ENCODE measurements at regions not wholly inside any gene's neighbourhood (a gene's known extent, or its start where the extent isn't known, plus 50 kb on each side); places are given as distances from the start of the nearest gene placed in this dataset.

DNA sequence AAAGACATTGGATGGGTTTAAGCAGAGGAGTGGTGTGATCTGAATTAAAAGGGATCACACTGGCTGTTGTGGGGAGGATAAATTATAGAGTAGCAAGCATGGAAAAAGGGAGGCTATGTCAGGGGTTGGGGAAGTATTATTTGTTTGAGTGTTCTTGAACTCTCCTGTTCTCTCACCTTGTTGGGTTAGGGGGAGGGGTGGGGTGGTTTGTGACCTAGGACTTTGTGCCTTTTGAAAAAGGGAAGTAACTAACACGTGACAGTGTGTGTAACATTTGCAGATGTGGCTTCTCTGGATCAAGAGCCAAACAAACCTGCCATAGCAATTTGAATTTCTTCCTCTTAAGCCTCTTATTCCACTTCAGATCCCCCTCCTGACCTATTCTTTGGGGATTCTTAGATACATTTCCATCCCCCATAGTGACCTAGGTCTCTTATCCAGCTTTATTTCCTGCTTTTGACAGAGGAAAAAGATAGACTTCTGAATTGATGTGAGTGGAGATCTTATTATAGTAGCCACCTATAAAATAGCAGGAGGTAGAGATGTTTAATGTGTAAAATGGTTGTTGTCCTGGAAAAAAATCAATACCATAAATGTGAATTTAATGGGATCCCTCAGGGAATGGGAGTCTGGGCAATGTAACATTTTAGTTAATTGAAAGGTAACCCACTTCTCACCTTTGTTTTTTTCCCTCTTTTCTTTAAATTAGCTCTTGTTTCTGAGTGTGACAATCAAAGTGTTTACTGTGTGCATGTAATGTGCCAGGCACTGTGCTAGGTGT lies 120.4 kb downstream of the CT47B1 start:
- H3K36me3 ChIP-seq (ENCODE audit: low read depth): no peaks in the 10 kb centered on the region
- TF ChIP-seq, protein P1, sequence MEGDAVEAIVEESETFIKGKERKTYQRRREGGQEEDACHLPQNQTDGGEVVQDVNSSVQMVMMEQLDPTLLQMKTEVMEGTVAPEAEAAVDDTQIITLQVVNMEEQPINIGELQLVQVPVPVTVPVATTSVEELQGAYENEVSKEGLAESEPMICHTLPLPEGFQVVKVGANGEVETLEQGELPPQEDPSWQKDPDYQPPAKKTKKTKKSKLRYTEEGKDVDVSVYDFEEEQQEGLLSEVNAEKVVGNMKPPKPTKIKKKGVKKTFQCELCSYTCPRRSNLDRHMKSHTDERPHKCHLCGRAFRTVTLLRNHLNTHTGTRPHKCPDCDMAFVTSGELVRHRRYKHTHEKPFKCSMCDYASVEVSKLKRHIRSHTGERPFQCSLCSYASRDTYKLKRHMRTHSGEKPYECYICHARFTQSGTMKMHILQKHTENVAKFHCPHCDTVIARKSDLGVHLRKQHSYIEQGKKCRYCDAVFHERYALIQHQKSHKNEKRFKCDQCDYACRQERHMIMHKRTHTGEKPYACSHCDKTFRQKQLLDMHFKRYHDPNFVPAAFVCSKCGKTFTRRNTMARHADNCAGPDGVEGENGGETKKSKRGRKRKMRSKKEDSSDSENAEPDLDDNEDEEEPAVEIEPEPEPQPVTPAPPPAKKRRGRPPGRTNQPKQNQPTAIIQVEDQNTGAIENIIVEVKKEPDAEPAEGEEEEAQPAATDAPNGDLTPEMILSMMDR (IDR thresholded peaks at IDR 0.05; ENCODE audit: poor library complexity, severe bottlenecking): no peak
- H3K4me3 ChIP-seq (ENCODE audit: severe bottlenecking): no peak overlapping the region
- H3K9me3 ChIP-seq (ENCODE audit: severe bottlenecking): no peaks in the 10 kb centered on the region
- no peaks in the 10 kb centered on the region for H3K27me3 ChIP-seq (ENCODE audit: insufficient read depth, poor library complexity, severe bottlenecking)
- H3K4me1 ChIP-seq (ENCODE audit: insufficient read depth, poor library complexity, severe bottlenecking): no peaks in the 10 kb centered on the region
- ATAC-seq (ENCODE audit: low read depth) (no peak), DNase-seq (ENCODE audit: low spot score) (no peak)
- no peak overlapping the region for H3K27ac ChIP-seq (ENCODE audit: poor library complexity, severe bottlenecking)

DNA sequence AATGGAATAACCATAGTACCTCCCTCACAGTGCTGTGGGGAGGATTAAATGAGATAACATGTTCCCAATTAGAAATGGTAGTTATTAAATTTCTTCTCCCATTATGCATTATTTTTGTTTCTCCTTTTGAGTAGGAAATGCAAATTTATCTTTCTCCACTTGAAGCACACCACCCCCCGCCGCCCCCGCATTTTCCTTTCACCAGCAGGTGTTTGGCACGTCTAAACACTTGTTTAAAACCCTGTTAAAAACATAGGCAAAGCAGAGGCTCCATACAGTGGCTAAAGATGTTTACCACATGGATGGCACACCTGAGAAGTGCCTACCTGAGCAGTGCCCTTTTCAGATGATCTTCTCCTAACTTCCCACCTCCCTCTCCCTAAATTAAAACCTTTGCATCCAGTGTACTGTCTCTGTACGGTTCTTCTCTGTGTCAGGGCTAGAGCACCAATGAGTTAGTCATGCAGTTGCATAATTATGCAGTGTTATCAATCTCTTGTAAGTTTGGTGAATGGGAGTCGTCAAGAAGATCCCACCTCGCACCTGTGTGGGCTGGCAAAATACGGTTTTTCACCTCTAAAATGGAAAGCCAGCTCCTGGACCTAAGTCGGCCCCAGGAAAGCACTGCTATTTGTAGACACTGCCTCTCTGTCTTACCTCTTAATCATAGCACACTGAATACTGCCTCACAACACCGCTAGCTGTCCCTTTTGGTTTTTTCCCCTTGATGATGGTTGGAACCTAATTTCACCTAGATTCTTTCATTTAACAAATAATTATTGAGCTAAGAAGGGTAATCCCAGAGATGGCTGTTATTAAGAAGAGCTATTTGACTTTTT lies 122.0 kb downstream of the CT47B1 start:
- ATAC-seq (ENCODE audit: low read depth) (no peak), DNase-seq (ENCODE audit: low spot score) (no peak)
- H3K4me1 ChIP-seq (ENCODE audit: insufficient read depth, poor library complexity, severe bottlenecking): no peaks in the 10 kb centered on the region
- no peaks in the 10 kb centered on the region for H3K9me3 ChIP-seq (ENCODE audit: severe bottlenecking)
- H3K36me3 ChIP-seq (ENCODE audit: low read depth): no peaks in the 10 kb centered on the region
- H3K27me3 ChIP-seq (ENCODE audit: insufficient read depth, poor library complexity, severe bottlenecking): no peaks in the 10 kb centered on the region
- TF ChIP-seq, protein P1 (IDR thresholded peaks at IDR 0.05; ENCODE audit: poor library complexity, severe bottlenecking): no peak
- no peak overlapping the region for H3K4me3 ChIP-seq (ENCODE audit: severe bottlenecking)
- H3K27ac ChIP-seq (ENCODE audit: poor library complexity, severe bottlenecking): no peak overlapping the region

DNA sequence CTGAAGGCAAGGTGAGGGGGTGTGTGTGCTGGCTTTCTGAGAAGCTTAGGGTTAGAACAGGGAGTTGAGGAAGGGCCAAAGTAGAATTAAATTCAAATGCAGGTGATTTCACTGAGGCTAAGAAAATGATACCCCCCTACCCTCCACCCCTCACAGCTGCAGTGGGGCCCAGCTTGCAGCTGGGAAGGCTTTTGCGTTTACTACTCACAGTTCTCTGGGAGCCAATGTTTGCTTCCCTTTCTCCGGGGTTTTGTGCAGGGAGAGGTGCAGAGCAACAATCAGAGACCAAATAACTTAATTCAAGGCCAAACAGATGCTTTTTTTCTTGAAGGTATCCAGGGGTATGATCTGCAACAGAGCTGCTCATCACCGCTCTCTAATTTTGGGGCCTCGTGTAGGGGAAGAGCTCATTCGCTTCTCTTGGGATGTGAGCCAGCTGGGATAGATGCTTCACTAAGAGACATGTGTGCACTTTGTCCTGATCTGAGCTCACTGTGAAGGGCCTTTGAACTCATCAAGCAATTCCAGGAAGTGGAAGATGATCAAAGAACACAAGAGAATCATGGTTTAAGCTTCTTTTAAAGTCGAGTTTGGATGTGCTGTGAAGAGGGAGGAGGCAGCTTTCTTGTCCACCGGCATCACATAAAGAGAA lies 122.7 kb upstream of the C1GALT1C1 start:
- Histone ChIP-seq H3K27ac (ENCODE audit: poor library complexity, severe bottlenecking) (no peak overlapping the region), H3K9me3 (ENCODE audit: severe bottlenecking) (no peaks in the 10 kb centered on the region), H3K4me3 (ENCODE audit: severe bottlenecking) (no peak overlapping the region), H3K27me3 (ENCODE audit: insufficient read depth, poor library complexity, severe bottlenecking) (no peaks in the 10 kb centered on the region), H3K36me3 (ENCODE audit: low read depth) (no peaks in the 10 kb centered on the region), H3K4me1 (ENCODE audit: insufficient read depth, poor library complexity, severe bottlenecking) (no peaks in the 10 kb centered on the region)
- ATAC-seq (ENCODE audit: low read depth) (no peak), DNase-seq (ENCODE audit: low spot score) (no peak)
- TF ChIP-seq, protein P1 (IDR thresholded peaks at IDR 0.05; ENCODE audit: poor library complexity, severe bottlenecking): no peak

DNA sequence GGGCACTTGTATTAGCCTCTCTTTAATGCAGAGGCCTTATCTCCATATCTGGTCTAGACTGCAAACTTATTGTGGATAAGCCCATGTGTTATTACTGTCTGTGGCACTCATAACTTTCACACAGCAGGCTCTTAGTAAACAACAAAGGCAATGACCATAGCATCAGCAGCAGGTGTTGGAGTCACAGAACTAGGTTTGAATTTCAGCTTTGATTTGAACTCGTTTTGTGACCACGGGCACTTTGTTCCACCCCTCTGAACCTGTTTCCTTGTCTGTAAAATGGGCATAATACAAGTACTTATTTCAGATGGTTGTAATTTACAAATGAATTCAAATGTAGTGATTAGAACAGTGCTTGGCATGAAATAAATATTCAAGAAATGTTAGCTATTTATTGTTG lies 121.8 kb upstream of the C1GALT1C1 start:
- no peak for DNase-seq (ENCODE audit: low spot score)
- TF ChIP-seq, protein P1 (IDR thresholded peaks at IDR 0.05; ENCODE audit: poor library complexity, severe bottlenecking): no peak
- H3K36me3 ChIP-seq (ENCODE audit: low read depth): no peaks in the 10 kb centered on the region
- H3K4me3 ChIP-seq (ENCODE audit: severe bottlenecking): no peak overlapping the region
- no peak overlapping the region for H3K27ac ChIP-seq (ENCODE audit: poor library complexity, severe bottlenecking)
- H3K27me3 ChIP-seq (ENCODE audit: insufficient read depth, poor library complexity, severe bottlenecking): no peaks in the 10 kb centered on the region
- no peak for ATAC-seq (ENCODE audit: low read depth)
- no peaks in the 10 kb centered on the region for H3K9me3 ChIP-seq (ENCODE audit: severe bottlenecking)
- H3K4me1 ChIP-seq (ENCODE audit: insufficient read depth, poor library complexity, severe bottlenecking): no peaks in the 10 kb centered on the region

Data from RWPE2 (cell line).